ENCODE measurements at regions not wholly inside any gene's neighbourhood (a gene's known extent, or its start where the extent isn't known, plus 50 kb on each side); places are given as distances from the start of the nearest gene placed in this dataset.

DNA sequence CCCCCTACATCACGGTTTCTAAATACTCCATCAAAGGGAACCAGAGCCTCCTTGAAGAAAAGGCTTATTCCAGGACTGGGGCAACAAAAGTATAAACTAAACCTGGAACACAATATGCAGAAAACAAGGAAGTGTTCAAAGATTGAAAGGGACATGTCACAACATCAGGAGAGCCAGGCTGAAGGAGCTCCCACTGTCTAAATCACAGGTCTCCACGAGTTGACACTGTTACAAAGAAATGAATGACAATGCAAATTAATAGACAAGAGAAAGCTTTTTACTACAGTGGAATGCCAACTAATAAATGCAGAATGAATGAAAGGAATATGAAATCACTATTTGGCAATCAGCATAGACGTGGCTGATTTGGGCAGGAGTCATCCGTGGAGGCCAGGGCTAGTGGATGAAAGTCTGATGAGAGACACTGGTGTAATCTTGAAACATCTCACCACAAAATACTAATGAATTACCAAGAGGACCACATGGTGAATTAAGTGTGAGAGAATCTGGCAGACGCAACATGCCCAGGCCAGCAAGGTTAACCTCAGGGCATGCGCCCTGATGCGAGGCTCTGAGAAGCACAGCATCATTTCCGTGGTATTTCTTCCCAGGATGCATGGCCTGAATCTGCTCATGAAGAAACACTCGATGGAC is 123.8 kb upstream of the TJP1 start:
- Histone ChIP-seq H3K27ac (ENCODE audit: low read depth, low read length) (no peak overlapping the region), H3K36me3 (ENCODE audit: insufficient read depth, low read length) (no peaks in the 10 kb centered on the region), H3K4me3 (ENCODE audit: low read length) (no peak overlapping the region), H3K4me1 (ENCODE audit: insufficient read depth, low read length) (no peaks in the 10 kb centered on the region), H3K9ac (ENCODE audit: low read depth, low read length) (no peak overlapping the region), H3K27me3 (ENCODE audit: insufficient read depth, low read length) (no peaks in the 10 kb centered on the region), H3K9me3 (ENCODE audit: insufficient read depth, low read depth, low read length) (no peaks in the 10 kb centered on the region)
- WGBS, result 88% methylated on average over 9 of the region's 9 CpGs

DNA sequence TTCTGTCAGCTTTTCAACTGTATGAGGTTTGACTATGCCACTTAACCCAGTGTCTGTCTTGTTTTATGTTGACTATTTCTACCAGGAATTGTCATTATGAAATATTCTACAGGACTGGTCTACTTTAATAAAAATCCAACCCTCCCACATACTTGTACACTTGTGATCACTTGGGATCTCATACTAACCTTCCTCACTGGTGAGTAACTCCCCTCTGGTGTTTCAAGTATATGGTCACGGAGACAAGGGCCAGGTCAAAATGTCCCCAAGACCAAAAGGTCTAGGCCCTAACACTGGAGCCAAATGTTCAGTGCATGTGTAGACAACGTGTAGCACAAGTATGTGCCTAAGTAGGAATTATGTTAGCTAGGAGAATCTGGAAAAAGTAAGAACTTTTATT is 122.7 kb upstream of the TJP1 start:
- WGBS, result 89% methylated on average over 2 of the region's 2 CpGs
- H3K4me1 ChIP-seq (ENCODE audit: insufficient read depth, low read length), result no peaks in the 10 kb centered on the region
- H3K36me3 ChIP-seq (ENCODE audit: insufficient read depth, low read length), result no peaks in the 10 kb centered on the region
- no peaks in the 10 kb centered on the region for H3K27me3 ChIP-seq (ENCODE audit: insufficient read depth, low read length)
- H3K9ac ChIP-seq (ENCODE audit: low read depth, low read length), result no peak overlapping the region
- H3K9me3 ChIP-seq (ENCODE audit: insufficient read depth, low read depth, low read length), result no peaks in the 10 kb centered on the region
- no peak overlapping the region for H3K27ac ChIP-seq (ENCODE audit: low read depth, low read length)
- no peak overlapping the region for H3K4me3 ChIP-seq (ENCODE audit: low read length)

DNA sequence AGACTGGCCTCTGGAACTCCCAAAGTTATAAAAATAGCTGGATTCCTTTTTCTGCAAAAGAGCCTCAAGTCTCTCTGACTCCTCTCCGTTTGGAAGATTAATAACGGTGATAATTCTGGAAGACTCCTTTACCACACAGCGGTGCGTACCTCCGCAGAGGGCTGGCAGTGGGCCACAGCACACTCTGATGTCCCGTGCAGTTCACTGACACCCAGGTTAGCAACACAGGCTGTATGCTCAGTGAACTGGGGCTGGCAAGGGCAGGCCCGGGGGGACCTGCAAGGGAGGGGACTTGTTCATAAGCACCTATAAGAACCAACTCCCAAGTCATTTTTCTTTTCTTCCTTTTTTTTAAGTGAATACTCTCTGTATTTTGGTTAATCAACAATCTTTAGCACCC is 120.3 kb upstream of the TJP1 start:
- Histone ChIP-seq H3K4me3 (ENCODE audit: low read length) (no peak overlapping the region), H3K9me3 (ENCODE audit: insufficient read depth, low read depth, low read length) (no peaks in the 10 kb centered on the region), H3K27me3 (ENCODE audit: insufficient read depth, low read length) (no peaks in the 10 kb centered on the region), H3K9ac (ENCODE audit: low read depth, low read length) (no peak overlapping the region), H3K4me1 (ENCODE audit: insufficient read depth, low read length) (no peaks in the 10 kb centered on the region; the same call in 1 of the 2 replicates), H3K36me3 (ENCODE audit: insufficient read depth, low read length) (no peaks in the 10 kb centered on the region), H3K27ac (ENCODE audit: low read depth, low read length) (no peak overlapping the region)
- 93% methylated on average over 7 of the region's 7 CpGs for WGBS

DNA sequence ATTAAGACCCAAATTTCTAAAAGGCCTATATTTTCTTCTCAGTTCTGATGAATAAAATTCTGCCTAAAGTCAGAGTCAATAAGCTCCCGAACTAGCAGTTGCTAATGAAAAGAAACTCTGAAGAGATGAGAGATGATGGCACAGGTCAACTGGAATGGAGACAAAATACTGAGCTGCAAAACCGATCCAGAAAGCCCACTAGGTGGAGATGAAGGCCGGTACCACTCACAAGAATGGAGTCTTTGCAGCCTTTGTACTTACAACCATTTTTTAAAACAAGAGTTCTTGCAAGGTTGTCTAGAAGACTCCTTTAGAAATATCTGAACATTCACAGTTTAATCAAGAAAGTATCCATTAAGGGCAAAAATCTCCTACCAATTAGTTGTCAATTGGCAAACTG is 119.9 kb upstream of the TJP1 start:
- Histone ChIP-seq H3K27me3 (ENCODE audit: insufficient read depth, low read length) (no peaks in the 10 kb centered on the region), H3K27ac (ENCODE audit: low read depth, low read length) (no peak overlapping the region), H3K36me3 (ENCODE audit: insufficient read depth, low read length) (no peaks in the 10 kb centered on the region), H3K9me3 (ENCODE audit: insufficient read depth, low read depth, low read length) (no peaks in the 10 kb centered on the region), H3K9ac (ENCODE audit: low read depth, low read length) (no peak overlapping the region), H3K4me1 (ENCODE audit: insufficient read depth, low read length) (no peaks in the 10 kb centered on the region; the same call in 1 of the 2 replicates), H3K4me3 (ENCODE audit: low read length) (no peak overlapping the region)
- 51% methylated on average over 3 of the region's 3 CpGs for WGBS

DNA sequence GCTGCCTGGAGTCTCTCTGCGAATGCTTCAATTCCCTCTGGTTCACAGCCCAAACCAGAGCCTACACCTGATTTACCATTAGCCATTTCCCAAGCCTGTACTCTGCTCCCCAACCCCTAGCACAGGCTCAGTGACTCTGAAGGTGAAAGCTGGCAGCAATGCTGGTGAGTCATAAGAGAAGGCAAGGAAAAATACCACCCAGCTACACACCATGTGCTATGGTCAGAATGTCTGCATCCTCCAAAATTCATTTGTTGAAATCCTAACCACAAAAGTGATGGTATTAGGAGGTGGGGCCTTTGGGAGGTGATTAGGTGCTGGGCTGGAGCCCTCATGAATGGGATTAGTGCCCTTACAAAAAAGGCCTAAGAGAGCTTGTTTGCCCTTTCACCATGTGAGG is 117.1 kb upstream of the TJP1 start:
- H3K4me1 ChIP-seq (ENCODE audit: insufficient read depth, low read length), result no peaks in the 10 kb centered on the region; the same call in 1 of the 2 replicates
- no peaks in the 10 kb centered on the region for H3K27me3 ChIP-seq (ENCODE audit: insufficient read depth, low read length)
- H3K27ac ChIP-seq (ENCODE audit: low read depth, low read length), result no peak overlapping the region
- H3K9me3 ChIP-seq (ENCODE audit: insufficient read depth, low read depth, low read length), result no peaks in the 10 kb centered on the region
- no peak overlapping the region for H3K4me3 ChIP-seq (ENCODE audit: low read length)
- H3K36me3 ChIP-seq (ENCODE audit: insufficient read depth, low read length), result no peaks in the 10 kb centered on the region
- 95% methylated on average over 1 of the region's 1 CpG for WGBS
- H3K9ac ChIP-seq (ENCODE audit: low read depth, low read length), result no peak overlapping the region

DNA sequence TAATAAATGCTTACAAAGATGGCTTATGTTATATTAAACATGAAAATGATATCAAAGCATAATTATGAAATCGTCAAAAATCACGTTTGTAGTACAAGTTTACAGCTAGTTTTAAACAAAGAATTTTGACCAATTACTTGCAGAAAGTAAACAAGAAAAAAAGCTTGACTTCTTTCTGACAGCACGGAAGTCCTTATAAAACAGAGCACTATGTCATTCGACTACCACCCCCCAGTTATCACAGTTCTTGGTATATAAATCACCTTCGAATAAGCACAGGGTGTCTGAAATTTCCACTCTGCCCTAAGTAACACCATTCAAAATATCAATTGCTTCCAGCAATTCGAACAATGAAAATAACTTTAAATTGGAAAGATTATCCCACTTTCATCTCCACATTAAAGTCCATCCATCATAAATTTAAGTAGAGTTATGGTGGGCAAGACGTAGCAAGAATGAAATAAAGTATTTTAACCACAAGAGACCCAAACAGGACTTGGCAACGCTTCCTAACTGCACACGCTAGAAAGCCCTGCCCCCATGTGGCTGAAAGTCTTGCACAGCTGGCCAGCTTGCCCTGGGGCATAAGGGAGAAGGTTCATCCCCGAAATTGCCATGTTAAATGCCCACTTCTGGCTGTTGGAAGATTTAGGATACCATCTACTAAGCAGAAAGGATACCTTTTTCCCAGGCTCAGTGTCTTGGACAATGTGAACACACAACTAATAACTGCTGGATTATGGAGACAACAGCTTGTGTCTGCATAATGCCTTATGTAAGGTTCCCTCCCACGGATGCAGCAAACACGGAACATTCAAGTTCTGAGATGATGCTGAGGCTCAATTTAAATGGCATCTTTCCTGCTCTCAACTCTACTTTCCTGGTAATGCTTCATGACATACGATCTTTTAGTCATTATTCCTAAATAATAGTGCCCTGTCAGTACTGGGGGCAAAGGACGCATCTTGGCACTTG is 116.4 kb upstream of the TJP1 start:
- WGBS, result 83% methylated on average over 13 of the region's 14 CpGs
- Histone ChIP-seq H3K9ac (ENCODE audit: low read depth, low read length) (no peak overlapping the region), H3K27me3 (ENCODE audit: insufficient read depth, low read length) (no peaks in the 10 kb centered on the region), H3K4me1 (ENCODE audit: insufficient read depth, low read length) (no peaks in the 10 kb centered on the region; the same call in 1 of the 2 replicates), H3K36me3 (ENCODE audit: insufficient read depth, low read length) (no peaks in the 10 kb centered on the region), H3K9me3 (ENCODE audit: insufficient read depth, low read depth, low read length) (no peaks in the 10 kb centered on the region), H3K27ac (ENCODE audit: low read depth, low read length) (no peak overlapping the region), H3K4me3 (ENCODE audit: low read length) (no peak overlapping the region)

DNA sequence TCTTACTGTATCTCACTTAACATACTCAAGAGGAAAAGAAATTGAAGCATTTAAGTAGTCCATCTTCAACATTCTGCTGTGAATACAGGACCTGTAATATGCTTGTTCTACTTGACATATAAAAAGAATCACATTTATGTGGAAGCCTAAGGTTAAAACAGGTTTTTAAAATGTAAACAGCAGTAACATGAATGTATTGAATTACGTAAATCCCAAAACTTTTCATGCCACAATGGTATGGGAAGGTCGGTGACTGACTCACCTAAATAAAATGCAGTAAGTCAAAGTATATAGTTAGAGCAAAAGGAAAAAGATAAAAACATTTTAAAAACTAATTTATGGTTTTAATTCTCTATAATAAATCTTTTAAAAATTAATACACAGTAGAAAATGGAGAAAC is 115.7 kb upstream of the TJP1 start:
- H3K4me1 ChIP-seq (ENCODE audit: insufficient read depth, low read length), result no peaks in the 10 kb centered on the region; the same call in 1 of the 2 replicates
- no peaks in the 10 kb centered on the region for H3K9me3 ChIP-seq (ENCODE audit: insufficient read depth, low read depth, low read length)
- H3K36me3 ChIP-seq (ENCODE audit: insufficient read depth, low read length), result no peaks in the 10 kb centered on the region
- no CpG with 5 or more reads among the region's 2 CpGs for WGBS
- H3K27ac ChIP-seq (ENCODE audit: low read depth, low read length), result no peak overlapping the region
- no peaks in the 10 kb centered on the region for H3K27me3 ChIP-seq (ENCODE audit: insufficient read depth, low read length)
- H3K4me3 ChIP-seq (ENCODE audit: low read length), result no peak overlapping the region
- no peak overlapping the region for H3K9ac ChIP-seq (ENCODE audit: low read depth, low read length)

DNA sequence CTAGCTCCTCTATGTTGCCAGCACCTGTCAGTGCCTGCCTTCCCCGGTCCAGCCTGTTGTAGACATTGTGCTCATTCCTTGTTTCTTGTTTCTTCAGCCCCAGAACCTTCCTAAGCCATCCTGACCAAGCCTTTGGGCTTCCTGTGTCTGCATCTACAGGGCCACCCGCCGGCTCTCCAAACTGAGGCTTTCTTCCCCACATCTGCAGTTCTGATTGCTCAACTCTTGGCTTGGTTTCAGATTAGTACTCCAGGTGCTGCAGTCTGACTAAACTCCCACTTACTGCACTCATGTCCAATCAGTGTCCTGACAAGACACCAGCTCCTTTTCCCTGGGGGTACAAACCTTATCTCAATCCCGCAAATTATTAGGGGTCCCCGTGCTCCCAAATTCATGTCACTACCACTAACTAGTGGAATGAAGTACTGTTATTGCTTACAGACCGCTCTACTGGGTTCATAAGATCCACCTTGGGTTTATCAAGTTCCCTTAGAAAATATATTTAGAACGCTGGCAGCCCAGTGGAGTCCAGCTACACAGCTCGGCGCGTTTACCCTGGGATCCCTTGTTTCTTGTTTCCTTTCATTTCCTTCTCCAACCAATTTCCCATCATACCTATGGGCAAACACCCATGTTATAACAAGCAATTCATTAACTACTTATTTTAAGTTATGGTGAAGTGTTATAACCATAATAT is 114.2 kb upstream of the TJP1 start:
- no peaks in the 10 kb centered on the region for H3K36me3 ChIP-seq (ENCODE audit: insufficient read depth, low read length)
- 94% methylated on average over 10 of the region's 10 CpGs for WGBS
- no peak overlapping the region for H3K4me3 ChIP-seq (ENCODE audit: low read length)
- H3K27me3 ChIP-seq (ENCODE audit: insufficient read depth, low read length), result no peaks in the 10 kb centered on the region
- no peaks in the 10 kb centered on the region for H3K9me3 ChIP-seq (ENCODE audit: insufficient read depth, low read depth, low read length)
- H3K4me1 ChIP-seq (ENCODE audit: insufficient read depth, low read length), result no peaks in the 10 kb centered on the region; the same call in 1 of the 2 replicates
- H3K27ac ChIP-seq (ENCODE audit: low read depth, low read length), result no peak overlapping the region
- no peak overlapping the region for H3K9ac ChIP-seq (ENCODE audit: low read depth, low read length)

DNA sequence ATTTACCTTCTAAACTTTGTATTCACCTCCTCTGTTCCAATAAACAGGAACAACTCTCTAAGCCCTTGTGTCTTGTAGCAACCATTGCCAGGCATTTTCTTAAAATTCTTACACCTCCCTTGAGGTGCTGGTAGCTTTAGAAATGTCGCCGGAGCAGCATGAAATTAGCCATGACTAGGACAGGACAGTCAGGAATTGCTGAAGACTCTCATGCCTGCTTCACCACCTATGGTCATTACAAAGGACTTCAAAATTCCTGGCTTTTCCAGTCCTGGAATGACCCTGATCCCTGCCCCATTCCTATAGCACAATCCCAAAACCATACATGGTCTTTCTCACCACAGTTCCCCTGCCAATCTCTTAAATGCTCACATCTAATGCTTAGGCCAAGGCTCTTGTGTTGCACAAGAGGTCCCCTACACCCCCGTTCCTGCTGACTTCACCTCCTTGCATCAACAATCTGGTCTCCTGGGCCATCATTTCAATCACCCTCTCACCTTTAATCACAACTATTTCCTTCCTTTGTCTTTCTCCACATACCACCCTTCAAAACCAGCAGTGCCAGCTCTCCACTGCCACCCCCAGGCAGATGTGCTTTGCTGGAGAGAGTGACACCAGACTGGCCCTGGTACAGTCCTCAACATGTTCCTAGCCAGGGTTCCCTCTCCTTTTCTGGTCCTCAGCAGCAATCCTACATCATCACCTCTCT is 113.2 kb upstream of the TJP1 start:
- Histone ChIP-seq H3K9me3 (ENCODE audit: insufficient read depth, low read depth, low read length) (no peaks in the 10 kb centered on the region), H3K27me3 (ENCODE audit: insufficient read depth, low read length) (no peaks in the 10 kb centered on the region), H3K27ac (ENCODE audit: low read depth, low read length) (no peak overlapping the region), H3K4me1 (ENCODE audit: insufficient read depth, low read length) (no peaks in the 10 kb centered on the region; the same call in 1 of the 2 replicates), H3K9ac (ENCODE audit: low read depth, low read length) (no peak overlapping the region), H3K4me3 (ENCODE audit: low read length) (no peak overlapping the region), H3K36me3 (ENCODE audit: insufficient read depth, low read length) (no peaks in the 10 kb centered on the region)
- WGBS, result 93% methylated on average over 3 of the region's 3 CpGs

DNA sequence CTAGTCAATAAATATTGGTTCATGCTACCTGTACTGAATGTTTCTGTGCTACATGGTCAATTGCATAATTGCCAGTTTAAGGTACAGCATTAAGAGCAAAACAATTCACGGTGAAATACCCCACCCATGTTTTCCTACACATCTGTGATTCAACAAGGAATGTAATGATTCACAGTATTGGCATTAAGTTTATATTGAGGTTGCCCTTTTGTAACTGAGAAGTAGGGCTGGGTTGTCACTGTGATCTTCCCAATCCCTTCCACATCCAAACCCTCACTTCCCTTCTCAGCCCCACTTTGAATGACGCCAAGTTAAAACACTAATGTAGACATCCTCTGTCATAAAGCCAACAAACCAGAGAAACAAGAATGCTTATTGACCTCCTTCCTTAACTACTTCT is 112.0 kb upstream of the TJP1 start:
- H3K36me3 ChIP-seq (ENCODE audit: insufficient read depth, low read length), result no peaks in the 10 kb centered on the region
- no peaks in the 10 kb centered on the region; the same call in 1 of the 2 replicates for H3K4me1 ChIP-seq (ENCODE audit: insufficient read depth, low read length)
- no peaks in the 10 kb centered on the region for H3K9me3 ChIP-seq (ENCODE audit: insufficient read depth, low read depth, low read length)
- H3K4me3 ChIP-seq (ENCODE audit: low read length), result no peak overlapping the region
- no peaks in the 10 kb centered on the region for H3K27me3 ChIP-seq (ENCODE audit: insufficient read depth, low read length)
- WGBS, result 98% methylated on average over 2 of the region's 2 CpGs
- no peak overlapping the region for H3K27ac ChIP-seq (ENCODE audit: low read depth, low read length)
- no peak overlapping the region for H3K9ac ChIP-seq (ENCODE audit: low read depth, low read length)

Measured in HUES64 (cell line).